Natural killer cell treated with Interleukin-12 subunit alpha and Interleukin-12 subunit beta and Interleukin-15 and Interleukin-18, amount 100 ng/mL, for 72 hours (primary cell): ENCODE measurements at regions not wholly inside any gene's neighbourhood (a gene's known extent, or its start where the extent isn't known, plus 50 kb on each side); places are given as distances from the start of the nearest gene placed in this dataset.

Experiments
- ATAC-seq, 2 donors: fragments of 150-1000 bp; cut with Tn5 transposase in 1 of 2; sonication (Bioruptor Pico), chemical (Tn5 transposase) in 1 of 2; 2 replicates each; pipeline ENCODE4 v1.10.0; 2021
- DNase-seq: peaks from one replicate; pipeline ENCODE4 v3.0.0; 2022; ENCODE audit warnings: low spot score
- H3K27ac Mint-ChIP-seq, 2 donors: 1 replicate in 1 of 2; 2 replicates in 1 of 2; pipeline ENCODE4 v1.8.0; 2022; ENCODE audit warnings: mixed read lengths in 2 of 2, mild to moderate bottlenecking in 1 of 2, moderate library complexity in 1 of 2
- H3K27me3 Mint-ChIP-seq, 2 donors: 1 replicate in 1 of 2; 2 replicates in 1 of 2; pipeline ENCODE4 v1.8.0; 2022; ENCODE audit warnings: mixed read lengths in 2 of 2
- H3K36me3 Mint-ChIP-seq: one replicate; pipeline ENCODE4 v1.8.0; 2022; ENCODE audit warnings: mixed read lengths
- H3K4me1 Mint-ChIP-seq, 2 donors: 1 replicate in 1 of 2; 2 replicates in 1 of 2; pipeline ENCODE4 v1.8.0; 2022; ENCODE audit warnings: low read depth in 2 of 2, mixed read lengths in 2 of 2, mild to moderate bottlenecking in 1 of 2
- H3K4me3 Mint-ChIP-seq: one replicate; pipeline ENCODE4 v1.8.0; 2022; ENCODE audit warnings: mixed read lengths
- H3K9me3 Mint-ChIP-seq: 2 replicates; pipeline ENCODE4 v1.8.0; 2022; ENCODE audit warnings: mixed read lengths

- ATAC-seq: no peak
- Mint-ChIP-seq H3K9me3 (peaks cover 20% of the 10 kb centered on the region), H3K27ac (no peak overlapping the region), H3K36me3 (no peaks in the 10 kb centered on the region), H3K4me1 (no peaks in the 10 kb centered on the region), H3K27me3 (no peaks in the 10 kb centered on the region), H3K4me3 (no peak overlapping the region)
- DNase-seq: no peak
Observed at GRCh38 chr13:68675209-68675608, 1432.4 kb upstream of the ATXN8OS start.

GRCh38 chr13:68667863-68668262, 1437.7 kb upstream of the PCDH9 start:
- Mint-ChIP-seq H3K36me3 (no peaks in the 10 kb centered on the region), H3K4me1 (no peaks in the 10 kb centered on the region), H3K4me3 (no peak overlapping the region), H3K27me3 (no peaks in the 10 kb centered on the region), H3K27ac (no peak overlapping the region), H3K9me3 (peaks cover 14% of the 10 kb centered on the region)
- DNase-seq: no peak
- no peak for ATAC-seq

- no peak overlapping the region for H3K4me3 Mint-ChIP-seq
- peaks cover 12% of the 10 kb centered on the region for H3K9me3 Mint-ChIP-seq
- no peak for ATAC-seq
- H3K27me3 Mint-ChIP-seq: no peaks in the 10 kb centered on the region
- H3K36me3 Mint-ChIP-seq: no peaks in the 10 kb centered on the region
- DNase-seq: no peak
- H3K4me1 Mint-ChIP-seq: no peaks in the 10 kb centered on the region
- H3K27ac Mint-ChIP-seq: no peak overlapping the region
Observed at GRCh38 chr13:68666774-68667397, 1436.8 kb upstream of the PCDH9 start.

DNA sequence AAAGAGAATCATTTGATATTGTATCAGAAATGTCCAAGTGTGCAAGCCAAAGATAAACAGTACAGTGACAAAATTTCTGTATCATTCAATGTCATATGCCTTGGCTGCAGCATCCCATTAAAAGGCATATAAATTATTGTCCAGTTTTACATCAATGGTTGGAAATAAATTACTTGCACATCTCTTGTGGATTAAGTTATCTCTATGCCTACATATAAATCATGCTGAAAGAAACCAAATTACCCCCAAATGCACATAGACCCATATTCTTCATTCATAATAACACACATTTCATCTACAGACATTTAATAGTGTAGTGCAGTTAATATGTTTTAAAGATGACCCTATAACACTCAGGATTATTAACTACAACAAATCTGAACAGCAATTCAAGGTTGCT, 1415.7 kb upstream of the PCDH9 start:
- H3K4me1 Mint-ChIP-seq: no peaks in the 10 kb centered on the region
- no peak overlapping the region for H3K4me3 Mint-ChIP-seq
- no peaks in the 10 kb centered on the region for H3K36me3 Mint-ChIP-seq
- H3K9me3 Mint-ChIP-seq: peaks cover 13% of the 10 kb centered on the region
- no peak overlapping the region for H3K27ac Mint-ChIP-seq
- ATAC-seq (no peak), DNase-seq (no peak)
- no peaks in the 10 kb centered on the region for H3K27me3 Mint-ChIP-seq

DNA sequence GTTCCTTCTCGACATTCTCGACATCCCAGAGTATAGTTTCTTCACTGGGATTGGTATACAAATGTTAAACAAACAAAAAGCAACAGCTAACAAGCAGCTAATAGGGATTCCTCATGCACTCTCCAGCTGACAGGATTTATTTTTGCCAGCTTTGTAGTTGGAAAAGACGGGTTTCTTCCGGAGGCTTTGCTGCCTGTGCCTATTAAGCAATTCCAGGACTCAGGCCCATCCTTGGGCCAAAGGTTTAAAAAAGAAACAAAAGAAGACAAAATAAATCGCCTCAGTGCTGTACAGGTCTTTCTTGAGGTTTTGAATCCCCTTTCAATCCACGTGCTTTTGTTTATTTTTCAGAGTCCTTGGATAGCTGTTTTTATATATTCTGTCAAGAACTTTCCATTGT, 1414.5 kb upstream of the PCDH9 start:
- Mint-ChIP-seq H3K9me3 (peaks cover 10% of the 10 kb centered on the region), H3K36me3 (no peaks in the 10 kb centered on the region), H3K4me1 (no peaks in the 10 kb centered on the region), H3K27me3 (no peaks in the 10 kb centered on the region), H3K4me3 (no peak overlapping the region), H3K27ac (no peak overlapping the region)
- DNase-seq (no peak), ATAC-seq (no peak)

GRCh38 chr13:68636784-68637183, 1406.6 kb upstream of the PCDH9 start:
- H3K4me3 Mint-ChIP-seq: no peak overlapping the region
- H3K4me1 Mint-ChIP-seq: no peaks in the 10 kb centered on the region
- ATAC-seq (no peak), DNase-seq (no peak)
- H3K27me3 Mint-ChIP-seq: no peaks in the 10 kb centered on the region
- H3K36me3 Mint-ChIP-seq: peaks cover 6% of the 10 kb centered on the region
- peaks cover 5% of the 10 kb centered on the region for H3K9me3 Mint-ChIP-seq
- H3K27ac Mint-ChIP-seq: no peak overlapping the region

GRCh38 chr13:68628994-68629393, 1398.9 kb upstream of the PCDH9 start:
- H3K27ac Mint-ChIP-seq: no peak overlapping the region
- DNase-seq (no peak), ATAC-seq (no peak)
- H3K4me1 Mint-ChIP-seq: no peaks in the 10 kb centered on the region
- H3K4me3 Mint-ChIP-seq: no peak overlapping the region
- peaks cover 11% of the 10 kb centered on the region for H3K36me3 Mint-ChIP-seq
- H3K9me3 Mint-ChIP-seq: peaks cover 13% of the 10 kb centered on the region
- H3K27me3 Mint-ChIP-seq: no peaks in the 10 kb centered on the region

DNA sequence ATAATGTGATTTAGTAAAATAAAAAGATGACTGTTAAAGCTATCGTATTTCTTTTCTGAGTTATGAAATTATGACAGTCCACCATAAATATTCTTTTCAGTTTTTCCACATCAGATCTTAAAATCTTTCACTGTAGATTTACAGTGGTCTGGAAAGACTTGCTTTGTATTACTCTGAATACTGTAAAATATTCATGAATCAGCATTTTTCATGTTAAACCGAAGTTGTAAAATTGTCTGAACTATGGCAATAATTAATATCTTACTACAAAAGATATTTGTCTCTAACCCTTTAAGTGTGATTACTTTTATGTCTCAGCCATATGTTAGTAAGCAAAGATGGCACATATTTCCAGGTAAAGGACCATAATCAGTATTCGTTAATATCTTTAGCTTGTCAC, 1397.2 kb upstream of the PCDH9 start:
- no peak for ATAC-seq
- Mint-ChIP-seq H3K27me3 (no peaks in the 10 kb centered on the region), H3K9me3 (peaks cover 8% of the 10 kb centered on the region), H3K4me1 (no peaks in the 10 kb centered on the region), H3K27ac (no peak overlapping the region), H3K36me3 (peaks cover 5% of the 10 kb centered on the region), H3K4me3 (no peak overlapping the region)
- no peak for DNase-seq

DNA sequence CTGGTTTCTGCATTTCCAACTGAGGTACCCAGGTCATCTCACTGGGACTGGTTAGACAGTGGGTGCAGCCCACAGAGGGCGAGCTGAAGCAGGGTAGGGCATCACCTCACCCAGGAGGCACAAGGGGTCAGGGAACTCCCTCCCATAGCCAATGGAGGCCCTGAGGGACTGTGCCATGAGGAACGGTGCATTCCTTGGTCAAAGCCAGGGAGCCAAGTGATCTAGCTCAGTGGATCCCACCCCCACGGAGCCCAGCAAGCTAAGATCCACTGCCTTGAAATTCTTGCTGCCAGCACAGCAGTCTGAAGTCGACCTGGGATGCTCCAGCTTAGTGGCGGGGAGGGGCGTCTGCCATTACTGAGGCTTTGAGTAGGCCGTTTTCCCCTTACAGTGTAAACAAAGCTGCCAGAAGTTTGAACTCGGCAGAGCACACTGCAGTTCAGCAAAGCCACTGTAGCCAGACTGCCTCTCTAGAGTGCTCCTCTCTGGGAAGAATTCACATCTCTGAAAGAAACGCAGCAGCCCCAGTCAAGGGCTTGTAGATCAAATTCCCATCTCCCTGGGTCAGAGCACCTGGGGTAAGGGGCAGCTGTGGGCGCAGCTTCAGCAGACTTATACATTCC, 1386.6 kb upstream of the PCDH9 start:
- ATAC-seq (no peak), DNase-seq (no peak)
- Mint-ChIP-seq H3K27me3 (no peaks in the 10 kb centered on the region), H3K4me1 (no peaks in the 10 kb centered on the region), H3K27ac (no peak overlapping the region), H3K36me3 (peaks cover 16% of the 10 kb centered on the region), H3K4me3 (no peak overlapping the region), H3K9me3 (peaks cover 34% of the 10 kb centered on the region)

GRCh38 chr13:68609661-68610060, 1379.5 kb upstream of the PCDH9 start:
- ATAC-seq: no peak
- no peak overlapping the region for H3K27ac Mint-ChIP-seq
- no peak overlapping the region for H3K4me3 Mint-ChIP-seq
- DNase-seq: no peak
- no peaks in the 10 kb centered on the region for H3K27me3 Mint-ChIP-seq
- H3K36me3 Mint-ChIP-seq: peaks cover 6% of the 10 kb centered on the region
- peaks cover 17% of the 10 kb centered on the region for H3K9me3 Mint-ChIP-seq
- no peaks in the 10 kb centered on the region for H3K4me1 Mint-ChIP-seq

DNA sequence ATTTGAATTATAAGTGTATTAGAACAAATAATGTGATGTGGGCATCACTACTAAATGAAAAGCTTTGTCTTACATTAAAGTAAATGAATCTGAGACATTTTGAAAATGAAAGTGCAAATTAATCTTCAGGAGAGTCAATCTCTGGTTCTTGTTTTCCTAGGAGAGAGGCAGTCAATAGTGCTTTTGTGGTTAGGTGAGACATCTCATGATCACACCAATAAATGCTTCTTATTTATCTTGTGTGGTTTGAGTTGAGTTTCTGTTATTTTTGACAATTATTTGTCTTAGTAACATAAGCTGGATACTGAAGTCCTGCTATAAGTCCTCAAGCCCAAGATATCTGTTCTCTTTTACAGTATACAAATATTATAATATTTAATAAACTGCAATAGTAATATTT, 1378.0 kb upstream of the PCDH9 start:
- Mint-ChIP-seq H3K36me3 (peaks cover 6% of the 10 kb centered on the region), H3K4me3 (no peak overlapping the region), H3K4me1 (no peaks in the 10 kb centered on the region), H3K27me3 (no peaks in the 10 kb centered on the region), H3K27ac (no peak overlapping the region), H3K9me3 (peaks cover 14% of the 10 kb centered on the region)
- no peak for DNase-seq
- no peak for ATAC-seq

DNA sequence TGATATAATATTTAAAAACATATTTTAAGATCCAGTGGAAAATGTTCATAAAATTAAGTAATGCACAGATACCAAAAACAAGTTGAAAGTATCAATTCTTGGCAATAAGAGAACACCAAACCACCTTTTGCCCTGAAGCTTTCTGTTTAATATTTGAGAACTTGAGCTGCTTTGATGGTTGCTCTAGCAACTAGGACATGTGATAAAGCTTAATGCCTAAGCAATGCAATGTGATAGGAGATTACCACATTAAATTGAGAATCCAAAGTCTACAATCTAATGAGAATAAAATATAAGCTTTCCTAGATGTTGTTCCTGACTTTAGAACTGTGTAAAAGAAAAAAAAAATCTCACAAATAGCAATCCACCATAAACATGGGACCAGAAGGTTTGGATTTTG, 1367.5 kb upstream of the PCDH9 start:
- H3K9me3 Mint-ChIP-seq: peaks cover 7% of the 10 kb centered on the region
- H3K27me3 Mint-ChIP-seq: no peaks in the 10 kb centered on the region
- ATAC-seq (no peak), DNase-seq (no peak)
- no peaks in the 10 kb centered on the region for H3K36me3 Mint-ChIP-seq
- no peaks in the 10 kb centered on the region for H3K4me1 Mint-ChIP-seq
- H3K27ac Mint-ChIP-seq: no peak overlapping the region
- H3K4me3 Mint-ChIP-seq: no peak overlapping the region

GRCh38 chr13:68588623-68589022, 1358.5 kb upstream of the PCDH9 start:
- Mint-ChIP-seq H3K9me3 (peaks cover 3% of the 10 kb centered on the region), H3K4me1 (no peaks in the 10 kb centered on the region), H3K4me3 (no peak overlapping the region), H3K27ac (no peak overlapping the region), H3K27me3 (no peaks in the 10 kb centered on the region), H3K36me3 (no peaks in the 10 kb centered on the region)
- DNase-seq (no peak), ATAC-seq (no peak)

GRCh38 chr13:68584776-68585175, 1354.6 kb upstream of the PCDH9 start:
- ATAC-seq: no peak
- Mint-ChIP-seq H3K27me3 (no peaks in the 10 kb centered on the region), H3K4me1 (no peaks in the 10 kb centered on the region), H3K4me3 (no peak overlapping the region), H3K27ac (no peak overlapping the region), H3K9me3 (peaks cover 8% of the 10 kb centered on the region), H3K36me3 (no peaks in the 10 kb centered on the region)
- DNase-seq: no peak

DNA sequence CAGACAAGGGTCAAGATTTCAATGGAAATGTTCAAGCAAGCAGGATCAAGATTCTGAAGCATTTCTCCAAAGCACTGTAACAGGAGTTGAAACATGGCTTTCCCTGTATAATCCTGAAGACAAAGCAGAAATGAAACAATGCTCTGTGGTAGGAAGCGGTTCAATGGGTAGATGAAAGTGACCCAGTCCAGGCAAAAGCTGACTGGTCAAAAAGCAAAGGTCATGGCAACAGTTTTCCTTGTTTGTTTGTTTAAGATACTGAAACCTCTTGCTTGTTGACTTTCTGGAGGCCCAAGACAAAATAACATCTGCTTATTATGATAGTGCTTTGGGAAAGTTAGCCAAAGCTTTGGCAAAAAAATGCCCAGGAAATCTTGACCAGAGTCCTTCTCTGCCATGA, 1343.9 kb upstream of the PCDH9 start:
- ATAC-seq: no peak
- Mint-ChIP-seq H3K27me3 (no peaks in the 10 kb centered on the region), H3K27ac (no peak overlapping the region), H3K4me3 (no peak overlapping the region), H3K9me3 (peaks cover 17% of the 10 kb centered on the region), H3K4me1 (no peaks in the 10 kb centered on the region), H3K36me3 (peaks cover 11% of the 10 kb centered on the region)
- no peak for DNase-seq
